Activated naive CD4-positive, alpha-beta T cell treated with anti-CD3 and anti-CD28 coated beads, Interleukin-2, amount 50 U/mL, for 72 hours (primary cell): ENCODE measurements at regions not wholly inside any gene's neighbourhood (a gene's known extent, or its start where the extent isn't known, plus 50 kb on each side); places are given as distances from the start of the nearest gene placed in this dataset.

ENCODE experiments used
- ATAC-seq, 2 donors: fragments of 150-1000 bp; cut with Tn5 transposase; 2 replicates each; pipeline ENCODE4 v1.10.0; 2021; ENCODE audit warnings: mild to moderate bottlenecking in 2 of 2, moderate library complexity in 2 of 2
- DNase-seq, 2 donors: peaks; one replicate each; pipeline ENCODE4 v3.0.0; 2021 to 2022; ENCODE audit warnings: low spot score in 2 of 2
- H3K27ac Mint-ChIP-seq, 2 donors: one replicate each; pipeline ENCODE4 v1.8.0; 2022; ENCODE audit warnings: mild to moderate bottlenecking in 2 of 2, mixed read lengths in 2 of 2
- H3K36me3 Mint-ChIP-seq, 2 donors: one replicate each; pipeline ENCODE4 v1.8.0; 2022; ENCODE audit warnings: mixed read lengths in 2 of 2
- H3K9me3 Mint-ChIP-seq, 2 donors: one replicate each; pipeline ENCODE4 v1.8.0; 2022; ENCODE audit warnings: mixed read lengths in 2 of 2

DNA sequence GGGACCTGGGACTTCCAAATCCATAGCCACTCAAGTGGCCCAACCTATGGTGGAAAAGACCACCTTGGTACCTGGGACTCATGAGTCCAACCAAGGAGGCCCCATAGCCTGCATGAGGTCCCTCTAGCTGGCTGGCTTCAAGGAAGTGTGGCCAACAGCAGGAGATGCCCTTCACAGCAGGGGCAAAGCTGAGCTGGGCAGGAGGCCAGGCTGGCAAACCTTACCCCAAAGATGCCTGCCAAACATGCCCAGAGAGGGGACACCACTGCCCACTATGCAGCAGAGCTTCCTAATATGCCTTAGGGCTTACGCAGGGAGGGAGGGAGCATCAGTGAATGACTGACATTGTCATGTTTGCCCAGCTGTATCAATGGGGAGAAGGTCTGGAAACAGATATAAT lies 188.0 kb upstream of the GLI2 start:
- Mint-ChIP-seq H3K27ac (no peak overlapping the region), H3K36me3 (no peaks in the 10 kb centered on the region), H3K9me3 (no peaks in the 10 kb centered on the region)
- DNase-seq (no peak), ATAC-seq (no peak)

DNA sequence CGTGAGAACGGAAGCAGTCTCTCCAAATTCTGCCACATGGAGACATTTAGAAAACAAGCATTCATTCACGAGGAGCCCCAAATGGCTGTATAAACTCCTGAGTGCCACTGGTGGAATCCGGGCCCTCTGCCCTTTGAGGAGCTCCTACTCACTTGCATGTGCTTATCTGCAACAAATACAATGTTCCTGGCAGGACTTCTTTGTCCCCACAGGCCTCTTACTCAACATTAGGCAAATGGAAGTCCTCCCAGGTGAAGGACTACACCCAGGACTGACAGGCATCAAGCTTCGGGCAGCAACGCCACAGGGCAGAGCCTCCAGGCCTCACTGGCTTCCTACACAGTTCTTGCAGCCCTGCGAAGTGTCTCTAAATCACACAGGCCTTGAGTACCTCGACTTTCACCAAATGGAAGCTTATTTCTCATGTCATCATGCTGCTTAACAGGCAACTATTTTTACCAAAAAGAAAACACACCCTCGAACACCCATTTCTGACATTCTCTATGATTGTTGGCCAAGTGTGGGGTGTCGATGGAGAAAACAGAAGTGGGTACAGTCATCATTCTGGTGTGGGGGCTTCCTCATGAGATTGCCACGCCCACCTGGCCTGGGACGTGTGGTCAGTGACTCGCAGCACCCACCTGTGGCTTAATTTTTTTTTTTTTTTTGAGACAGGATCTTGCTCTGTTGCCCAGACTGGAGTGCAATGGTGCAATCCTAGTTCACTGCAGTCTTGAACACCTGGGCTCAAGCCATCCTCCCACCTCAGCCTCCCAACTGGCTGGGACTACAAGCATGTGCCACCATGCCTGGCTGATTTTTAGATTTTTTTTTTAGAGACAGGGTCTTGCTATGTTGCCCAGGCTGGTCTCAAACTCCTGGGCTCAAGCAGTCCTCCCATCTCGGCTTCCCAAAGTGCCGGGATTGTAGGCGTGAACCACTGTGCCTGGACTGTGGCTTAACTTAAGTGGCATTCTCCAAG lies 186.8 kb upstream of the GLI2 start:
- no peak for DNase-seq
- Mint-ChIP-seq H3K9me3 (no peaks in the 10 kb centered on the region), H3K27ac (no peak overlapping the region), H3K36me3 (no peaks in the 10 kb centered on the region)
- ATAC-seq: no peak

DNA sequence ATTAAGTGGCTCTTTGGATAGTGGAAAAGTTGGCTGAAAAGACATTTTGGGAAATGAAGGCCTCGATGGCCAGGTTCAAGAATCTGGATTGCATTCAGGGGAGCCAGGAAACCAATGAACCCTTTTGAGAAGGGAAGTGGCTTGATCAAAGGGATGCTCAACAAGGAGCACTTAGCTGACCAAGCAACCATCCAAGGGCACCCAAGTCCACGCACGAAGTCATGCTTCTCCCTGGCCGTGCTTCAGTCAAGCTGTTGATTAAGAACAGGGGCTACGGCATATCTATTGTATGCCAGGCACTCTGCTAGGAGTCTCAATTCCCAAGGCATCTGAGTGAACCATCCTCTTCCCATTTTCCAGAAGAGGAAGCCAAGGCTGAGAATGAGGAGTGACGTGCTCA lies 185.8 kb upstream of the GLI2 start:
- H3K9me3 Mint-ChIP-seq: no peaks in the 10 kb centered on the region
- no peak overlapping the region for H3K27ac Mint-ChIP-seq
- ATAC-seq (no peak), DNase-seq (no peak)
- no peaks in the 10 kb centered on the region for H3K36me3 Mint-ChIP-seq

DNA sequence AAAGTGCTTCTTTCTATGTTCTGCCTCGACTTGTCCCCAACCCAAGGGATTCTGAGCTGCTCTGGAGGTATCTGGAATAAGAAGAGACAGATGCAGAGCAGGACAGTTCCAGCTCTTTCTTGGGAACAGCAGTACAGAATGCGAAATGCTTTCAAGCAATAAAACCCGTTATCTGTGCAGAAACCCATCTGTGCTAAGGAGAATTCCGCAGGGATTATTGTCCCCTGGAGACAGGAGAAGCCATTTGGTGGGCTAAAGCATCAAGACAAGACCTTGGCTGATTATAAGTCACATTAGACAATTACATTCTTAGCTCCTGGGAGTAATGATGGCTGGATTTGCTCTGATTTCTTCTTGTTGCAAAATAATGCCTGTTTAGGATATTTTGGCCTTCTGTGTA lies 185.4 kb upstream of the GLI2 start:
- no peak for DNase-seq
- ATAC-seq: no peak
- no peak overlapping the region for H3K27ac Mint-ChIP-seq
- no peaks in the 10 kb centered on the region for H3K36me3 Mint-ChIP-seq
- H3K9me3 Mint-ChIP-seq: no peaks in the 10 kb centered on the region

DNA sequence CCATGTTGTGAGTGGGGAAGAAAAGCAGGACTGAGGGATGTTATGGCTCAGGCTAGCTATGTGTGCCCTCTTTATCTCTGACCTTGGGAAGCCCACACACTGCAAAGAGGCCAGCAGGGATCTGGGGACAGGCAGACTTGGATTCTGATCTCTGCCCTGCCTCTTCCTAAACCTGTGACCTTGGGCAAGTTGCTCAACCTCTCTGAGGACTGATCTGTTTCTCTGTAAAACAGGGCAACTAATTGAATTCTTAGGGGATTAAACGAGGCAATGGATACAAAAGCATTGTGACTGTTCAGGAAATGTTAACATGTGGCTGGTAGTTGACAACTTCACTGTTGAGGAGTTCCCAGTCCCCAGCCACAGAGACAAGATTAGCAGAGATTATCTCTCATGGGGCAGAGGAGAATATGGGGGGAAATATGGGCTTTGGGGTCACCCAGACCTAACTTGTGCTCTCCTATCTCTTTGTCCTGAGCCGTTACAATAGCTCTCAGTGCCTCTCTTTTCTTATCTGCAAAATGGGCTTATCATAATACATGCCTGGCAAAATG lies 184.7 kb upstream of the GLI2 start:
- ATAC-seq: no peak
- no peaks in the 10 kb centered on the region for H3K36me3 Mint-ChIP-seq
- no peak overlapping the region for H3K27ac Mint-ChIP-seq
- H3K9me3 Mint-ChIP-seq: no peaks in the 10 kb centered on the region
- no peak for DNase-seq

DNA sequence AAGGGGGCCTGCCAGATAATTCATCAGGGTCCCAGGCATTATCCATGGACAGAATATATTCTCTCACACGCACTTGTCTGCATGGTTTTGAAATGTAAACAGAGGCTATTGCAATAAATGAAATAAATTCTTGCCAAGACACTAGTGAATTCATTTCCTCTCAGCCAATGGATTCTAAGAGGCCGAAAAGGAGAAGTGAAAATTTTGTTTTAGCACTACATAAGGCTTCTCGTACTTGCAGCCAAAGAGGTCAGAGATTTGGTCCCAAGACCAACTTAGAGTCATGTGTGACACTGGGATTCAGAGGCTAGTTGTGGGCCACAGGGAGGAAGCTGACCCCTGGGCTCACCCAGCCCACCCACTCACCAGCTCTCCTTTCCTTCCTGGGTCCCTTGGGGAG lies 184.1 kb upstream of the GLI2 start:
- DNase-seq (no peak), ATAC-seq (no peak)
- H3K9me3 Mint-ChIP-seq: no peaks in the 10 kb centered on the region
- H3K27ac Mint-ChIP-seq: no peak overlapping the region
- H3K36me3 Mint-ChIP-seq: no peaks in the 10 kb centered on the region

DNA sequence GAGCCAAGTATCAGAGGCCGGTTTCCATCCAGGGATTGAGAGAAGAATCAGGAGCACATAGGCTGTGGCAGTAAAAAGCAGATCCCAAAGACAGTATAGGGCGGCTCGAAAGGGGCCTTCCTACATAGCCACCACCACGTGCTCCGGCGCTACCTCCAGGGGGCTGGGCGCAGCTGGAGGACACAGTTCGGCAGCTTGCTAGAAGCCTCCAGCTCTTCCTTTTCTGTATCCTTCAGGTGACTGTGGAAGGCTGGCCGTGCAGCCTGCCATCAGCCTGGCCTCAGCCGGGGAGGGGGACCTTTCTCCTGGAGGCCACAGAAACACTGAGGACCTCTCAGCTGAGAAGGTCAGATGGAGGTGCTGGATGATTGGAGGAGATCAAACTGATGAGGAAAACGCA lies 183.6 kb upstream of the GLI2 start:
- H3K27ac Mint-ChIP-seq: no peak overlapping the region
- no peak for DNase-seq

DNA sequence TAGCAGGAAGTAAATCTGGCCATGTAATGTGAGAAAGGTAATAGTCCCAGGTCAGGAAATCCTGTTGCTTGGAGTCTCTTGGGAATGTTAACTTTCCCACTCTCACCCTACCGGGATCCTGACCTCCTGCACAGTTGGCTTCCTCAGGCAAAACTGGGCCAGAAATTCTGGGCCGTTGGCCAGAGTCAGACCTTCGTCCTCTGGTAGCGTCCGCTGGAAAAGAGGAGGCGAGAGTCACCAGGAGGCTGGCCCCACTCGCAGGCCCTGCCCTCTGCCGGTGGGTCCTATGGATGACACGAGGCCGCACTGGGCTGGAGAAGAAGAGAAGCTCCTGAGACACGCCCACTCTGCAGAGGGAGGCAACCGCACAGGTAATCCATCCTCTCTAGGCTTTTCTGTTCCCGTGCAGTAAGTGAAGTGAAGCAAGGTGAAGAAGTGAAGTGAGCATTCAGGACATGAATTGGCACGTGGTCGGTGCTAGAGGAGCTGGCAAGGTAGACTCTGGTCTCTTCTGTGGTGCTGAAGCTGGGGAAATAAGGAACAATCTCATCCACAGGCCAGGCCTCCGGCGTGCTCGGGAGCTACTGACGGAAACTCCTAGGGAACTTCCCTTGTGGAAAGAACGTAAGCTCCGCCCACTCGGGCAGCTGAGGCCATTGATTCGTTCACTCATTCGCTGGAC lies 182.7 kb upstream of the GLI2 start:
- Mint-ChIP-seq H3K27ac (no peak overlapping the region), H3K9me3 (no peaks in the 10 kb centered on the region), H3K36me3 (no peaks in the 10 kb centered on the region)
- ATAC-seq (peak; percentile 43 to 84), DNase-seq (peak in 1 of 2 donors; percentile 57)

More for the DNA sequence above, 183.6 kb upstream of the GLI2 start:
- Mint-ChIP-seq H3K36me3 (no peaks in the 10 kb centered on the region), H3K9me3 (no peaks in the 10 kb centered on the region)
- ATAC-seq: no peak

DNA sequence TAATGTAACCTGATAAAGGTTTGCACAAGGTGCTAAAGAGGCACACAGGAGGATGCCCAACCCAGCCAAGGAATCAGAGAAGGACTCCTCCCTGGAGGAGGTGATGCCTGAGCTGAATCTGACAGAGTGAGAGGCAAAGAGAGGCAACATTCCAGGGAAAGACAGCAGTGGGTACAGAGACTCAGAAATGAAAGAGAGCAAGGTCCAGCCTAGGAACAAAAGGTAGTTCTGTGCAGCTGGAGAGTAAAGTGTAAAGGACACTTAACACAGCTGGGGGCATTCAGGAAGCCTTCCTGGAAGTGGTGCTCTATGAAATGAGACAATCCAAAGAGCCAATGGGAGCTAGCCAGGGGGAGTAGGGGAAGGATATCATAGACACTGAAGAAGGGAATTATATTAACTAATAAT lies 181.0 kb upstream of the GLI2 start:
- DNase-seq: no peak
- Mint-ChIP-seq H3K9me3 (no peaks in the 10 kb centered on the region), H3K27ac (no peak overlapping the region), H3K36me3 (no peaks in the 10 kb centered on the region)
- no peak for ATAC-seq

DNA sequence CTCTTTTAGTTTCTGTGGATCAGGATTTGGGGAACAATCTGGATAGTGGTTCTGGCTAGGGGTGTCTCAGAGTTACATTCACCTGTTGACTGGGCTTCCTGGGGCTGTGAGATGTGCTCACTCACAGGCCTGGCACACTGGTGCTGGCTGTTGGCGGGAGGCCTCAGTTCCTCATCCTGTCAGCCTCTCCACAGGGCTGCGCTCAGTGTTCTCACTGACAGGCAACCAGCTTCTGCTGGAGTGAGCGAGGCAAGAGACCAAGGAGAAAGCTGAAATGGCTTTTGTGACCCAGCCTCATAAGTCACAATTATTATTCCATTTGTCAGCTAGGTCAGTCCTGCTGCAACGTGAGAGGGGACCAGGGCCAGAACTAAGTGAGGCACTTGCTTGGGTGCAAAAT lies 180.6 kb upstream of the GLI2 start:
- DNase-seq: no peak
- Mint-ChIP-seq H3K36me3 (no peaks in the 10 kb centered on the region), H3K27ac (no peak overlapping the region), H3K9me3 (no peaks in the 10 kb centered on the region)
- no peak for ATAC-seq

DNA sequence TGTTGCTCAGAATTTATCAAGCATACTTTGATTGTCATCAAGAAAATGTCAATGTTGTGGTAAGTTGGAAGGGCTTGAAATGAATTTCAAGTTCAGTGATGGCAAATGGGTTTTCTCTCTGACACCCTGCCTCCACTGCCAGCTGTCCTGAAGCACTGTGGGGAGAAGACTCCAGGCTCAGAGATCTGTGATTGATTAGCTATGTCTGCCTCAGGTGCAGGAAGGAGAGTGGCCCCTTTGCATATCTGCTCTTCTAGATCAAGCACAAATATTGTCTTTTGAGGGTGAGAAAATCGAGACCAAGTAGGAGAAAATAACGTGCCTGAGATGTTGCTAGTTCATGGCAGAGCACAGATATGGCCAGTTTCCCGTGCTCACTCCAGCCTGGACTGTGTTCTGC lies 178.8 kb upstream of the GLI2 start:
- no peak overlapping the region for H3K27ac Mint-ChIP-seq

DNA sequence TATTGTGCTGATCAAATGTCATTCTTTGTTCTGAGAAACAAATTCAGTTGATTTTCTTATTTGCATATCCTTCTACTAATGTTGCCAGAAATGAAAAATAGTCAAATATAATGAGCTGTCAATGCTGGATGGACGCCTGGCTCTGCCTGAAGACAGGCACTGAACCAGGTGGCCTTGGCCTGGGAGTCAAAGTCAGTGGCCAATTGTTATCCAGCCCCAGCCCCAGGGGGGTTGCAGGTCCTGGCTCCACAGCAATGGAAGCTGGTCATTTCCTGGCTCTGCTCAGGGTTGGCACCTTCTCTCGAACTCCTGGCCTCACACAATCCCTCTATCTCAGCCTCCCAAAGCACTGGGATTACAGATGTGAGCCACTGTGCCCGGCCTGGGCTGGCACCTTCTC lies 176.8 kb upstream of the GLI2 start:
- Mint-ChIP-seq H3K36me3 (no peaks in the 10 kb centered on the region), H3K9me3 (no peaks in the 10 kb centered on the region), H3K27ac (no peak overlapping the region)
- DNase-seq (no peak), ATAC-seq (no peak)

More for the DNA sequence above, 178.8 kb upstream of the GLI2 start:
- DNase-seq (no peak), ATAC-seq (no peak)
- no peaks in the 10 kb centered on the region for H3K9me3 Mint-ChIP-seq
- H3K36me3 Mint-ChIP-seq: no peaks in the 10 kb centered on the region

DNA sequence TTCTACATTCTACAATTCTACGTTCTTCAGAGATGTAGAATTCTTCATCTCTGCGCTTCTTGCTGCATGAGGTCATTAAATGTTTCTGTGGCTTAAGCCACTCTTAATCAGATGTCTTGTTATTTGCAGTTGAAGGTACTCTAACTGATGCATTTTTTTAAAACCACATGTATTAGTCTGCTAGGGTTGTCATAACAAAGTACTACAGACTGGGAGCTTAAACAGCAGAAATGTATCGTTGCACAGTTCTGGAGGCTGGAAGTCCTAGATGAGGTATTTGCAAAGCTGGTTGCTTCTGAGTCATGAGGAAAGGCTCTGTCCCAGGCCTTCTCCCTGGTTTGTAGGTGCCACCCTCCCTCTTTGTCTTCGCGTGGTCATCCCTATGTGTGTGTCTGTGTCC lies 176.3 kb upstream of the GLI2 start:
- no peak overlapping the region for H3K27ac Mint-ChIP-seq
- DNase-seq (no peak), ATAC-seq (no peak)
- H3K36me3 Mint-ChIP-seq: no peaks in the 10 kb centered on the region
- no peaks in the 10 kb centered on the region for H3K9me3 Mint-ChIP-seq

DNA sequence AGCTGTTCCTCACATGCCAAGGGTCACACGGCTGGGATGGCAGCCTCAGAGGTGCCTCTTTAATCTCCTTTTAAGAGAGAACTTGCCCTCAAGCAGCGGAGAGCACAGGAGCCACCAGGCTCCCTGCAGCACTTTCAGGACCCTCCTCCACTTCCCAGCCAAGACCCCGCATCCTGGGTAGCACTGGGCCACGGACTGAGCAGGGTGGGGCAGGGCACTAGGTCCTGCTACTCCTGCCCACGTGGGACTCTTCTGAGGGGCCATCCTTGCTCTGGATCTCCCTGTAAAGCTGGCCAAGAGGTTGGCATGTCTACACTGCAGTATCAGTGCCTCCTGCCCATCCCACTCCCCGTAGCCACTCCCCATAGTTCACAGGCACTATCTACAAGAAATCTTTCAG lies 175.3 kb upstream of the GLI2 start:
- Mint-ChIP-seq H3K27ac (no peak overlapping the region), H3K9me3 (no peaks in the 10 kb centered on the region), H3K36me3 (no peaks in the 10 kb centered on the region)
- DNase-seq (no peak), ATAC-seq (no peak)

DNA sequence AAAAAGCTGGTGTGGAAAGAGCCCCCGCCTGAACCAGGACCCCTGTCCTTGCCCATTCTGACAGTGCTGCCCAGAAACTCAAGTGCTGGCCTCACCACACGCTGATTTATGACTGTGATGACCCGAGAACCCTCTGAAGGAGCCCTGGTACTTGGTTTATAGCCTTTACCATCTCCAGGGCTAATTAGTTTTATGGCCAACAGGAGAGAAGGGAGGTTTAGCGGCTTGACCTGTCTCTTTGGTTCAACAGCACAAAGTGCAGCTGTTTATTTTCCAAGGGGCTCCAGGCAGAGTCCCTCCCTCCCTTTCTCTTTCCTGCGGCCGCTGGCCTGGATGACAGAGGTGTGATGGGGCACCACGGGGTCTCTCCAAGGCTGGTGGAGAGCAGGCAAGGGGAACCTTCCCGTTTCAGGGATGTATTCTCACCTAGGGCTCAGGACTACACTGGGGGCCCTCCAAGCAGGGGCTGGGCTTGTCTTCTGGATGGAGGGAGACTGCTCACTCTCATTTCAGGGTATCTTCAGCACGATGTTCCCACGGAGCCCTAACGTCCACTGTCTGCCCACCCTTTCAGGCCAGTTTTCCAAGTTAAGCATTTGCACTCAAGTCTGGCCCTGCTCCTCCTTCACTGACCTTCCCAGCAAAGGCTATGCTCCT lies 174.2 kb upstream of the GLI2 start:
- Mint-ChIP-seq H3K9me3 (no peaks in the 10 kb centered on the region), H3K36me3 (no peaks in the 10 kb centered on the region), H3K27ac (no peak overlapping the region)
- ATAC-seq (no peak), DNase-seq (no peak)

DNA sequence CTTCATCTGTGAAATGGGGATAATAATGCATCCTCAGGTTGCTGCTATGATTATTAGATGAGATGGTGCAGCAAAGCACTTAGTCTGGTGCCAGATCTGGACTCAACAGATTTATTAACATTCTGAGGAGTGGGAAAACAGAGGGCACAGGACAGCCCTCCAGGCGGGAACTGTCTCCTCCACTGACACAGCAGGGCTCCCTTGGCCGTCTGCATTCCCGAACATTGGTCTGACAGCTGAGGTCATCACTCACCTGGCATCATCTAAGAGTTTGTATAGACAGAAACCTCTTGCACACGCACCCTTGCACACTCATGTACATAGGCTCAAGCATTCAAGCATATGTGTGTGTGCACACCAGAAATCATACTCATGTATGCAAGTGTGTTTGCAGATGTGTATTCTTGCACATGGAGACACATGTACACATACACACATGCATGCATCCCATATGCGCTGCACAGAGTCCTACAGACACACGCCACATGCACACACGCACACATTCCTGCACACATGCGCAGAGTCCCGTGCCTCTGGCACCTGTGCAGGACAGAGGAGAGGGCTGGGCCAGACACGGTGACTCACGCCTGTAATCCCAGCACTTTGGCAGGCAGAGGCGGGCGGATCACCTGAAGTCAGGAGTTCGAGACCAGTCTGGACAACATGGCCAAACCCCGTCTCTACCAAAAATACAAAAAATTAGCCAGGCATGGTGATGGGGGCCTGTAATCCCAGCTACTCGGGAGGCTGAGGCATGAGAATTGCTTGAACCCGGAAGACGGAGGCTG lies 173.3 kb upstream of the GLI2 start:
- Mint-ChIP-seq H3K9me3 (no peaks in the 10 kb centered on the region), H3K27ac (no peak overlapping the region), H3K36me3 (no peaks in the 10 kb centered on the region)
- ATAC-seq (no peak), DNase-seq (no peak)
